IMR-90 (cell line): ENCODE measurements at regions not wholly inside any gene's neighbourhood (a gene's known extent, or its start where the extent isn't known, plus 50 kb on each side); places are given as distances from the start of the nearest gene placed in this dataset.
"Not testable (repeated sequence)": the region's sequence is repeated elsewhere in the genome, so short reads cannot be mapped to it uniquely, and the experiment has no call there.

ENCODE experiments used
- ATAC-seq: fragments of 200-7000 bp; cut with Tn5 transposase; 2 replicates; pipeline ENCODE4 v1.9.1; 2020; ENCODE audit warnings: low read depth, mild to moderate bottlenecking, moderate library complexity
- BruUV-seq: library from RNA; stranded (reverse); fragments of 400-500 nt; replicated peaks from 2 replicates; lab custom pipeline; 2021; lab: Mats Ljungman, UMichigan
- CTCF ChIA-PET: fragments of 300-600 bp; formaldehyde crosslinking; extraction: SDS; loops from one replicate; lab custom pipeline; 2021; ENCODE audit warnings: antibody characterized with exemption; lab: Yijun Ruan, JAX
- POLR2A ChIA-PET: fragments of 300-600 bp; sonication (Branson Sonifier 250); formaldehyde crosslinking; loops from one replicate; lab custom pipeline; 2022; ENCODE audit warnings: antibody characterized with exemption; ENCODE audit not compliant: unreplicated experiment; lab: Charles Lee
- DNase-seq: peaks from one replicate; pipeline ENCODE4 v3.0.0; 2013
- H2AFZ ChIP-seq: replicated peaks from 2 replicates; pipeline ENCODE3; 2013; ENCODE audit warnings: low read length, mild to moderate bottlenecking; ENCODE audit not compliant: poor library complexity
- H2AK5ac ChIP-seq: 2 replicates; pipeline ENCODE4 v1.6.1; 2013; ENCODE audit warnings: low read depth, low read length, inconsistent platforms
- H2AK9ac ChIP-seq: replicated peaks from 2 replicates; pipeline ENCODE3; 2013; ENCODE audit warnings: mild to moderate bottlenecking, low read depth, low read length, moderate library complexity; ENCODE audit not compliant: poor library complexity
- H2BK120ac ChIP-seq: 2 replicates; pipeline ENCODE4 v1.6.1; 2013; ENCODE audit warnings: low read depth, low read length, inconsistent platforms
- H2BK15ac ChIP-seq: 3 replicates; pipeline ENCODE4 v1.6.1; 2013; ENCODE audit warnings: low read depth, low read length, inconsistent platforms
- H2BK20ac ChIP-seq: 2 replicates; pipeline ENCODE4 v1.6.1; 2013; ENCODE audit warnings: low read depth, mild to moderate bottlenecking, inconsistent platforms, low read length, moderate library complexity
- H2BK5ac ChIP-seq: 2 replicates; pipeline ENCODE4 v1.6.1; 2013; ENCODE audit warnings: mild to moderate bottlenecking, low read depth, low read length, inconsistent platforms; ENCODE audit not compliant: poor library complexity, severe bottlenecking
- H3K14ac ChIP-seq: replicated peaks from 2 replicates; pipeline ENCODE4 v1.6.1; 2013; ENCODE audit warnings: low read depth, low read length, inconsistent platforms
- H3K18ac ChIP-seq: 2 replicates; pipeline ENCODE4 v1.6.1; 2013; ENCODE audit warnings: low read depth, low read length, control low read depth
- H3K23ac ChIP-seq: 2 replicates; pipeline ENCODE4 v1.6.1; 2013; ENCODE audit warnings: low read depth, low read length, inconsistent platforms
- H3K27ac ChIP-seq: 2 replicates; pipeline ENCODE4 v1.5.1; 2013; ENCODE audit warnings: mild to moderate bottlenecking, control low read depth, low read length; ENCODE audit not compliant: insufficient read depth
- H3K27me3 ChIP-seq: 2 replicates; pipeline ENCODE4 v1.6.1; 2013; ENCODE audit warnings: low read length; ENCODE audit not compliant: control insufficient read depth, insufficient read depth
- H3K36me3 ChIP-seq: 2 replicates; pipeline ENCODE4 v1.6.1; 2013; ENCODE audit warnings: low read length, mixed read lengths; ENCODE audit not compliant: control insufficient read depth, insufficient read depth
- H3K4ac ChIP-seq: 2 replicates; pipeline ENCODE4 v1.6.1; 2013; ENCODE audit warnings: low read depth, low read length, inconsistent platforms
- H3K4me1 ChIP-seq: 2 replicates; pipeline ENCODE4 v1.6.1; 2013; ENCODE audit warnings: low read length, mixed read lengths; ENCODE audit not compliant: control insufficient read depth, insufficient read depth
- H3K4me2 ChIP-seq: 2 replicates; pipeline ENCODE4 v1.6.1; 2013; ENCODE audit warnings: low read depth, mild to moderate bottlenecking, control low read depth, low read length, moderate library complexity
- H3K4me3 ChIP-seq: 2 replicates; pipeline ENCODE4 v1.5.1; 2013; ENCODE audit warnings: low read depth, mild to moderate bottlenecking, control low read depth, low read length, moderate library complexity; ENCODE audit not compliant: insufficient read depth
- H3K56ac ChIP-seq: 2 replicates; pipeline ENCODE4 v1.6.1; 2013; ENCODE audit warnings: low read length, inconsistent platforms; ENCODE audit not compliant: insufficient read depth; ENCODE audit errors: extremely low read depth
- H3K79me1 ChIP-seq, 2 experiments: 2 replicates each; pipeline ENCODE4 v1.6.1; 2013; ENCODE audit warnings: low read length in 2 of 2, inconsistent platforms in 1 of 2, low read depth in 1 of 2
- H3K9ac ChIP-seq: 2 replicates; pipeline ENCODE4 v1.6.1; 2013; ENCODE audit warnings: low read depth, low read length, control low read depth
- H3K9me1 ChIP-seq: 2 replicates; pipeline ENCODE4 v1.6.1; 2013; ENCODE audit warnings: low read length, inconsistent platforms; ENCODE audit not compliant: insufficient read depth
- H3K9me3 ChIP-seq: 2 replicates; pipeline ENCODE4 v1.6.1; 2013; ENCODE audit warnings: low read length; ENCODE audit not compliant: control insufficient read depth, insufficient read depth
- H4K20me1 ChIP-seq: 2 replicates; pipeline ENCODE4 v1.6.1; 2013; ENCODE audit warnings: low read length, inconsistent platforms; ENCODE audit not compliant: insufficient read depth
- H4K5ac ChIP-seq: 2 replicates; pipeline ENCODE4 v1.6.1; 2013; ENCODE audit warnings: mild to moderate bottlenecking, low read depth, low read length, control low read depth
- H4K8ac ChIP-seq, 2 experiments: 2 replicates each; pipeline ENCODE4 v1.6.1; 2013; ENCODE audit warnings: low read depth in 2 of 2, low read length in 2 of 2, control low read depth in 1 of 2, inconsistent platforms in 1 of 2
- H4K91ac ChIP-seq: 2 replicates; pipeline ENCODE4 v1.6.1; 2013; ENCODE audit warnings: low read depth, low read length, inconsistent platforms; ENCODE audit not compliant: insufficient read depth
- WGBS, 2 experiments: methylation state at CpG; one replicate each; pipeline versions ENCODE4 v1.1.5 to v1.1.7; 2013; ENCODE audit warnings: missing lambda C conversion rate in 2 of 2; ENCODE audit not compliant: insufficient read length in 1 of 2; ENCODE audit errors: extremely low coverage in 2 of 2; 5-methylcytosine and 5-hydroxymethylcytosine counted together
- dilution Hi-C: fragments of 300-500 bp; cut with HindIII; formaldehyde crosslinking; loops from one replicate; pipeline ENCODE4 v1.14.3; 2018; ENCODE audit warnings: low sequenced_read_pairs; ENCODE audit not compliant: unreplicated experiment
- in situ Hi-C: fragments of 300-500 bp; cut with MboI; formaldehyde crosslinking; loops from 3 replicates; pipeline ENCODE4 v1.14.3; 2019; ENCODE audit warnings: low sequenced_read_pairs, inconsistent platforms, mixed read lengths
- intact Hi-C: fragments of 100-400 bp; cut with micrococcal nuclease; formaldehyde crosslinking; loops from 2 replicates; pipeline ENCODE4 v1.10.0; 2022

GRCh38 chr14:89726226-89726625, 228.3 kb downstream of the EFCAB11 start:
- H3K4me3 ChIP-seq, in situ Hi-C loops, H3K23ac ChIP-seq, intact Hi-C loops, H3K9ac ChIP-seq, H3K4me1 ChIP-seq, H3K18ac ChIP-seq, H3K9me1 ChIP-seq, H3K27ac ChIP-seq, DNase-seq, BruUV-seq, H3K79me1 ChIP-seq, H3K4ac ChIP-seq, H2AK9ac ChIP-seq, H2AK5ac ChIP-seq, H2BK15ac ChIP-seq, H3K27me3 ChIP-seq, H2BK20ac ChIP-seq, dilution Hi-C loops, H4K20me1 ChIP-seq, H3K14ac ChIP-seq, H4K8ac ChIP-seq, H3K36me3 ChIP-seq, ATAC-seq, H2BK5ac ChIP-seq, H4K91ac ChIP-seq, H3K56ac ChIP-seq, H2BK120ac ChIP-seq, H2AFZ ChIP-seq, H4K5ac ChIP-seq, H3K9me3 ChIP-seq, CTCF ChIA-PET, POLR2A ChIA-PET, H3K4me2 ChIP-seq: not testable (repeated sequence)
- 82% methylated on average over 2 of the region's 6 CpGs; no CpG with 5 or more reads in 1 of the 2 experiments for WGBS, 2 experiments
